Activated CD8-positive, alpha-beta T cell treated with anti-CD3 and anti-CD28 coated beads for 36 hours (primary cell): ENCODE measurements at regions not wholly inside any gene's neighbourhood (a gene's known extent, or its start where the extent isn't known, plus 50 kb on each side); places are given as distances from the start of the nearest gene placed in this dataset.

ENCODE experiments used
- ATAC-seq: fragments of 200-7000 bp; cut with Tn5 transposase; one replicate; pipeline ENCODE4 v1.10.0; 2021; ENCODE audit warnings: mild to moderate bottlenecking, moderate library complexity
- CTCF ChIA-PET: fragments of 350-600 bp; sonication (Branson Sonifier 250); formaldehyde crosslinking; loops from one replicate; lab custom pipeline; 2021; ENCODE audit warnings: antibody characterized with exemption; lab: Charles Lee
- POLR2A ChIA-PET: fragments of 350-600 bp; sonication (Branson Sonifier 250); formaldehyde crosslinking; loops from one replicate; lab custom pipeline; 2021; ENCODE audit warnings: antibody characterized with exemption; lab: Charles Lee
- DNase-seq: peaks from one replicate; pipeline ENCODE4 v3.0.0-alpha.2; 2020
- H3K27ac Mint-ChIP-seq: one replicate; pipeline ENCODE4 v1.8.0; 2021; ENCODE audit warnings: mild to moderate bottlenecking, mixed read lengths
- H3K27me3 Mint-ChIP-seq: one replicate; pipeline ENCODE4 v1.8.0; 2021; ENCODE audit warnings: mixed read lengths
- H3K36me3 Mint-ChIP-seq: one replicate; pipeline ENCODE4 v1.8.0; 2021; ENCODE audit warnings: low read depth, mixed read lengths
- H3K4me1 Mint-ChIP-seq: one replicate; pipeline ENCODE4 v1.8.0; 2021; ENCODE audit warnings: low read depth, mixed read lengths
- H3K4me3 Mint-ChIP-seq: one replicate; pipeline ENCODE4 v1.8.0; 2021; ENCODE audit warnings: mild to moderate bottlenecking, moderate library complexity, mixed read lengths
- H3K9me3 Mint-ChIP-seq: one replicate; pipeline ENCODE4 v1.8.0; 2021; ENCODE audit warnings: mixed read lengths
- intact Hi-C: fragments of 100-400 bp; cut with micrococcal nuclease; formaldehyde crosslinking; loops from one replicate; pipeline ENCODE4 v1.10.0; 2022
- TF ChIP-seq, protein P1 (sequence below): fragments of 200-600 bp; IDR thresholded peaks from one replicate; pipeline ENCODE4 v1.8.0; 2022; ENCODE audit warnings: antibody characterized with exemption, mild to moderate bottlenecking

DNA sequence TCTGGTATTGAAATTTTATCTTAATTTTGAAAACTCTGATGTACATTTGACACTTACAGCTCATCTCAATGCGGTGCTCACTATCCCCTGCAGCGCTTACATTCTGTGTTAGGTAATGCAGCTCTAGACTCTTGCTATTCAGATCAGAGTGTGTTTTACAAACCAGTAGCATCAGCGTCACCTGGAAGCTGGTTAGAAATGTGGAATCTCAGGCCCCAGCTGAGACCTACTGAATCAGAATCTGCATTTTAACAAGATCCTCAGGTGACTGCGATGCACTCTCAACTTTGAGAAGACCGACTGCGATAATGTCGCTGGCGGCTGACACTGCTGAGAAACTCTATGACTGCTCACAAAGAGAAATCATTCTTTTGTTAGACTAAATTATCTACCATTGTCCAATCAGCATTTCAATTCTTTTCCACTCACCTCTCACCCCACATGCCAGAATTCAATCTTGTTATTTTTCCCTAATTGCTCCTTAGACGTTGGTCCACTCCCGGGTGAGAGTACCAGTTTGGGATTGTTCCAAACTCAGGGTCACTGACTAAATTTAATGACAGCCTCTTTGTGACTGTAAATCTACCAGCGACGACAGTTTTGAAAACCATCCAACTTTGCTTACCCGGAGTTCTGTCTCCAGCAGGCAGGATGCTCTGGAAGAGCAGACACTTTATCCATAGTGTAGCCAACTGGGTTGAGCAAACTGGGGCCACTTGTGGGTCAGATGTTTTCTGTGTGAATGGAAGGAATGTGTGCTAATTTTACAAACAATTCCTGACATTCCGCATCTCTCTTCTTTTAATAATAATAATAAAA lies 140.1 kb upstream of the BTBD3 start:
- ChIA-PET POLR2A (no interaction called here), CTCF (no interaction called here)
- DNase-seq (no peak), ATAC-seq (no peak)
- no peaks in the 10 kb centered on the region for H3K27me3 Mint-ChIP-seq
- no peak overlapping the region for H3K27ac Mint-ChIP-seq
- H3K9me3 Mint-ChIP-seq: peaks cover 5% of the 10 kb centered on the region
- H3K36me3 Mint-ChIP-seq: no peaks in the 10 kb centered on the region
- no peaks in the 10 kb centered on the region for H3K4me1 Mint-ChIP-seq
- TF ChIP-seq, protein P1, sequence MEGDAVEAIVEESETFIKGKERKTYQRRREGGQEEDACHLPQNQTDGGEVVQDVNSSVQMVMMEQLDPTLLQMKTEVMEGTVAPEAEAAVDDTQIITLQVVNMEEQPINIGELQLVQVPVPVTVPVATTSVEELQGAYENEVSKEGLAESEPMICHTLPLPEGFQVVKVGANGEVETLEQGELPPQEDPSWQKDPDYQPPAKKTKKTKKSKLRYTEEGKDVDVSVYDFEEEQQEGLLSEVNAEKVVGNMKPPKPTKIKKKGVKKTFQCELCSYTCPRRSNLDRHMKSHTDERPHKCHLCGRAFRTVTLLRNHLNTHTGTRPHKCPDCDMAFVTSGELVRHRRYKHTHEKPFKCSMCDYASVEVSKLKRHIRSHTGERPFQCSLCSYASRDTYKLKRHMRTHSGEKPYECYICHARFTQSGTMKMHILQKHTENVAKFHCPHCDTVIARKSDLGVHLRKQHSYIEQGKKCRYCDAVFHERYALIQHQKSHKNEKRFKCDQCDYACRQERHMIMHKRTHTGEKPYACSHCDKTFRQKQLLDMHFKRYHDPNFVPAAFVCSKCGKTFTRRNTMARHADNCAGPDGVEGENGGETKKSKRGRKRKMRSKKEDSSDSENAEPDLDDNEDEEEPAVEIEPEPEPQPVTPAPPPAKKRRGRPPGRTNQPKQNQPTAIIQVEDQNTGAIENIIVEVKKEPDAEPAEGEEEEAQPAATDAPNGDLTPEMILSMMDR: no peak
- intact Hi-C loops: no loop called here
- H3K4me3 Mint-ChIP-seq: no peak overlapping the region

DNA sequence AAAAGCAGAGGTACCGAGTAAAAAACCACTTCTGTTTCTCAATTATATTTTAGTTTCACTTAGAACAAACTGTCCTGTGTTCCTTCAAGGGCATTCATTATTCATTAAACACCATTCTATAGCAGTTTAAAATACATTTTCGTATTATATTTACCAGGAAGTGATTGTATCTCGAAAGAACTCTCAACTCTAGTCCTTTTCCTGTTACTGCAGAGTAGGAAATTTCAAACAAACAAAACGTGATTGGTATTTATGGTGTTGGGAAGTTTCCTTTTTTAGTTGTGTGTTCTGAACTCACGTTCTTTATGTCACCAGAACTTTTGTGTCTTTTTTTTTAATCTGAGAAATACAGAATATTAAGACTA lies 139.5 kb upstream of the BTBD3 start:
- no peak for ATAC-seq
- Mint-ChIP-seq H3K36me3 (no peaks in the 10 kb centered on the region), H3K4me3 (no peak overlapping the region), H3K27ac (no peak overlapping the region), H3K4me1 (no peaks in the 10 kb centered on the region), H3K27me3 (no peaks in the 10 kb centered on the region), H3K9me3 (peaks cover 3% of the 10 kb centered on the region)
- TF ChIP-seq, protein P1: no peak
- intact Hi-C loops: no loop called here
- ChIA-PET POLR2A (no interaction called here), CTCF (no interaction called here)
- DNase-seq: no peak

DNA sequence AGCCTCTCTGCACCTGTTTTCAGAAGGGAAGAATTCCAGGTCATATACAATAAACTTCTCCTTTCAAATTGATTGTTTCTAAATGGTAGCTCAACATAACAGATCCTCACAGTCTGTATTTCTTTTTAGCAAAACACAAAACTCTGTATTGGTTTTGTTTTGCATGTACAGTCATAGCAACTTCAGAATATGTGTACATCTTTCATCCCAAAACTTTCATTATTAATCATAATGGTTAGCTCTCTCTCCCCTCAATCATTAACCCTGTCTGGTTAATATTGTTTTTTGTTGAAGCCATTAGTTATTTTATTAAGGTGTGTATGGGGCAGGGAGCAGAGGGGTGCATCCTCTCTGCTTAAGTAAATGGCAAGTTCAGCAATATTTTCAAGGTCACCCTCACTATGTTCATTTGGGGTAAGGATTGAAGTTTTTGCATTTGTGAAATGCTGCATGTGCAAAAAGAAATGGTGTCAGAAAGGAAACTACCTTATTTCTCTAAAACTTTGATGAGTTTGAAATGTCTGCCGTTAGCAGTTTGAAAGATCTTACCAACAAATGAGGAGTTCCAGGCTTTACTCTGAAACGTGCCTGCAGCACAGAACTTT lies 136.8 kb upstream of the BTBD3 start:
- CTCF ChIA-PET: no interaction called here

DNA sequence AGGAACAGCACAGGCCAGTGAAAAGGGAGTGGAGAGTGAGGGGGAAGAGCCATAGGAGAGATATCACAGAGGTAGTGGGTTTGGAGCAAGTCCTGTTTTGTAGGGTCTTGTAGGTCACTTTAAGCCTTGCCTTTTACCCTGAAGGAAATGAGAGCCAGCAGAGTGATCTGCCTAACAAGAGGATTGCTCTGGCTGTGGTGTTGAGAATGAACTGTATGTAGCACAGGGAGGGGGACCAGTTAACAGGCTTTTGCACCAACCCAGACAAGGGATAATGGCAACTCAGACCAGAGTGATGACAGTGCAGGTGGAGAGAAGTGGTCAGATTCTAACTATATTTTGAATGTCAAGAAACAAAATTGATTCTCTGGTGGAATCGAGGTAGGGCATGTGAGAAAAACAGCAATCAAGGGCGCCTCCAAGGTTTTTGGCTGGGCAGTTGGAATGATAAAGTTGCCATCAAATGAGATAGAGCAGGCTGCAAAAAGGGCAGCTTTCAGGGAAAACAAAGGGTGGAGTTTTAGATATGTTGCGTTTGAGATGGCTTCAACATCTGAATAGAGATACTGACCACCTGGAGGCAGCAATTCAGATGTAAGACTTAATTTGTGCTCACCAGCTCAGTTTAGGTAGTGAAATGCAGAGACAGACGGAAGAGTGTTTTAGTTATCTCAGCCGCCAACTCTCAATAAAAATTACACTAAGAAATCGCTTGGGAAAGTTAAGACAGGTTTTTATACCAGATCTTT lies 134.4 kb upstream of the BTBD3 start:
- Mint-ChIP-seq H3K4me3 (no peak overlapping the region), H3K4me1 (no peaks in the 10 kb centered on the region), H3K27ac (no peak overlapping the region), H3K9me3 (peaks cover 4% of the 10 kb centered on the region), H3K36me3 (no peaks in the 10 kb centered on the region), H3K27me3 (no peaks in the 10 kb centered on the region)
- CTCF ChIA-PET: no interaction called here
- DNase-seq: no peak
- intact Hi-C loops: no loop called here
- ATAC-seq: no peak
- TF ChIP-seq, protein P1: no peak
- POLR2A ChIA-PET: no interaction called here

More for the DNA sequence above, 136.8 kb upstream of the BTBD3 start:
- ATAC-seq (no peak), DNase-seq (no peak)
- Mint-ChIP-seq H3K4me3 (no peak overlapping the region), H3K27me3 (no peaks in the 10 kb centered on the region), H3K4me1 (no peaks in the 10 kb centered on the region), H3K27ac (no peak overlapping the region), H3K9me3 (peaks cover 2% of the 10 kb centered on the region), H3K36me3 (no peaks in the 10 kb centered on the region)
- POLR2A ChIA-PET: no interaction called here
- TF ChIP-seq, protein P1: no peak
- intact Hi-C loops: no loop called here
